ENCODE measurements at regions not wholly inside any gene's neighbourhood (a gene's known extent, or its start where the extent isn't known, plus 50 kb on each side); places are given as distances from the start of the nearest gene placed in this dataset.

DNA sequence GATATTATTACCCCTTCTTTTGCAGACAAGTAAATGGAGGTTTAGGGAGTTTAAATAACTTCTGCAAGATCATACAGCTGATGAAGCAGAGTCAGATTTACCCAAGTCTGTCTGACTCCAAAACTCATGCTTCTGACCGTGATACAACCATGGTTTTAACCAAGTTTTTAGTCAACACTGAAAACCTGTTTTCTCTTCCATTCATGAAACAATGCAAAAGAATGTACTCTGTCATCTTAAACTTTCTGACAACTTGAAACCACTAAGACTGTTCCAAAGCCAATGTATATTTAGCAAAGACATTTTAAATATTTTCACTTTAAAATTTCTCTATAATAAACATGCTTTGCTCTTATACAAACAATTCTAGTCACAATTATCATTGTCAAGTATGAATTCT, 77.0 kb upstream of the RBMS3 start:
- TF ChIP-seq ETV6 (conservative IDR thresholded peaks at IDR 0.05 in 1 of 2, IDR thresholded peaks at IDR 0.05 in 1 of 2; ENCODE audit: borderline replicate concordance in 1 of 2, low read depth in 1 of 2) = no peak
- TF ChIP-seq, protein P1, sequence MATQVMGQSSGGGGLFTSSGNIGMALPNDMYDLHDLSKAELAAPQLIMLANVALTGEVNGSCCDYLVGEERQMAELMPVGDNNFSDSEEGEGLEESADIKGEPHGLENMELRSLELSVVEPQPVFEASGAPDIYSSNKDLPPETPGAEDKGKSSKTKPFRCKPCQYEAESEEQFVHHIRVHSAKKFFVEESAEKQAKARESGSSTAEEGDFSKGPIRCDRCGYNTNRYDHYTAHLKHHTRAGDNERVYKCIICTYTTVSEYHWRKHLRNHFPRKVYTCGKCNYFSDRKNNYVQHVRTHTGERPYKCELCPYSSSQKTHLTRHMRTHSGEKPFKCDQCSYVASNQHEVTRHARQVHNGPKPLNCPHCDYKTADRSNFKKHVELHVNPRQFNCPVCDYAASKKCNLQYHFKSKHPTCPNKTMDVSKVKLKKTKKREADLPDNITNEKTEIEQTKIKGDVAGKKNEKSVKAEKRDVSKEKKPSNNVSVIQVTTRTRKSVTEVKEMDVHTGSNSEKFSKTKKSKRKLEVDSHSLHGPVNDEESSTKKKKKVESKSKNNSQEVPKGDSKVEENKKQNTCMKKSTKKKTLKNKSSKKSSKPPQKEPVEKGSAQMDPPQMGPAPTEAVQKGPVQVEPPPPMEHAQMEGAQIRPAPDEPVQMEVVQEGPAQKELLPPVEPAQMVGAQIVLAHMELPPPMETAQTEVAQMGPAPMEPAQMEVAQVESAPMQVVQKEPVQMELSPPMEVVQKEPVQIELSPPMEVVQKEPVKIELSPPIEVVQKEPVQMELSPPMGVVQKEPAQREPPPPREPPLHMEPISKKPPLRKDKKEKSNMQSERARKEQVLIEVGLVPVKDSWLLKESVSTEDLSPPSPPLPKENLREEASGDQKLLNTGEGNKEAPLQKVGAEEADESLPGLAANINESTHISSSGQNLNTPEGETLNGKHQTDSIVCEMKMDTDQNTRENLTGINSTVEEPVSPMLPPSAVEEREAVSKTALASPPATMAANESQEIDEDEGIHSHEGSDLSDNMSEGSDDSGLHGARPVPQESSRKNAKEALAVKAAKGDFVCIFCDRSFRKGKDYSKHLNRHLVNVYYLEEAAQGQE (IDR thresholded peaks at IDR 0.05; ENCODE audit: low read depth, low read length) = no peak
- no peak for TF ChIP-seq POLR2AphosphoS5 (IDR thresholded peaks at IDR 0.05; ENCODE audit: low read length)
- TF ChIP-seq JUND (IDR thresholded peaks at IDR 0.05; ENCODE audit: low read depth, low read length) = no peak
- TF ChIP-seq, protein P2, sequence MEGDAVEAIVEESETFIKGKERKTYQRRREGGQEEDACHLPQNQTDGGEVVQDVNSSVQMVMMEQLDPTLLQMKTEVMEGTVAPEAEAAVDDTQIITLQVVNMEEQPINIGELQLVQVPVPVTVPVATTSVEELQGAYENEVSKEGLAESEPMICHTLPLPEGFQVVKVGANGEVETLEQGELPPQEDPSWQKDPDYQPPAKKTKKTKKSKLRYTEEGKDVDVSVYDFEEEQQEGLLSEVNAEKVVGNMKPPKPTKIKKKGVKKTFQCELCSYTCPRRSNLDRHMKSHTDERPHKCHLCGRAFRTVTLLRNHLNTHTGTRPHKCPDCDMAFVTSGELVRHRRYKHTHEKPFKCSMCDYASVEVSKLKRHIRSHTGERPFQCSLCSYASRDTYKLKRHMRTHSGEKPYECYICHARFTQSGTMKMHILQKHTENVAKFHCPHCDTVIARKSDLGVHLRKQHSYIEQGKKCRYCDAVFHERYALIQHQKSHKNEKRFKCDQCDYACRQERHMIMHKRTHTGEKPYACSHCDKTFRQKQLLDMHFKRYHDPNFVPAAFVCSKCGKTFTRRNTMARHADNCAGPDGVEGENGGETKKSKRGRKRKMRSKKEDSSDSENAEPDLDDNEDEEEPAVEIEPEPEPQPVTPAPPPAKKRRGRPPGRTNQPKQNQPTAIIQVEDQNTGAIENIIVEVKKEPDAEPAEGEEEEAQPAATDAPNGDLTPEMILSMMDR (IDR thresholded peaks at IDR 0.05 in 2 of 3, conservative IDR thresholded peaks at IDR 0.05 in 1 of 3; ENCODE audit: control insufficient read depth in 2 of 3, extremely low read depth in 1 of 3, insufficient read depth in 1 of 3, low read depth in 3 of 3, low read length in 3 of 3) = no peak
- TF ChIP-seq ZNF24 (IDR thresholded peaks at IDR 0.05) = no peak
- no peak for TF ChIP-seq BACH1 (IDR thresholded peaks at IDR 0.05; ENCODE audit: borderline replicate concordance)
- TF ChIP-seq POLR2A (IDR thresholded peaks at IDR 0.05; ENCODE audit: low read depth, low read length) = no peak
- TF ChIP-seq, protein P3, sequence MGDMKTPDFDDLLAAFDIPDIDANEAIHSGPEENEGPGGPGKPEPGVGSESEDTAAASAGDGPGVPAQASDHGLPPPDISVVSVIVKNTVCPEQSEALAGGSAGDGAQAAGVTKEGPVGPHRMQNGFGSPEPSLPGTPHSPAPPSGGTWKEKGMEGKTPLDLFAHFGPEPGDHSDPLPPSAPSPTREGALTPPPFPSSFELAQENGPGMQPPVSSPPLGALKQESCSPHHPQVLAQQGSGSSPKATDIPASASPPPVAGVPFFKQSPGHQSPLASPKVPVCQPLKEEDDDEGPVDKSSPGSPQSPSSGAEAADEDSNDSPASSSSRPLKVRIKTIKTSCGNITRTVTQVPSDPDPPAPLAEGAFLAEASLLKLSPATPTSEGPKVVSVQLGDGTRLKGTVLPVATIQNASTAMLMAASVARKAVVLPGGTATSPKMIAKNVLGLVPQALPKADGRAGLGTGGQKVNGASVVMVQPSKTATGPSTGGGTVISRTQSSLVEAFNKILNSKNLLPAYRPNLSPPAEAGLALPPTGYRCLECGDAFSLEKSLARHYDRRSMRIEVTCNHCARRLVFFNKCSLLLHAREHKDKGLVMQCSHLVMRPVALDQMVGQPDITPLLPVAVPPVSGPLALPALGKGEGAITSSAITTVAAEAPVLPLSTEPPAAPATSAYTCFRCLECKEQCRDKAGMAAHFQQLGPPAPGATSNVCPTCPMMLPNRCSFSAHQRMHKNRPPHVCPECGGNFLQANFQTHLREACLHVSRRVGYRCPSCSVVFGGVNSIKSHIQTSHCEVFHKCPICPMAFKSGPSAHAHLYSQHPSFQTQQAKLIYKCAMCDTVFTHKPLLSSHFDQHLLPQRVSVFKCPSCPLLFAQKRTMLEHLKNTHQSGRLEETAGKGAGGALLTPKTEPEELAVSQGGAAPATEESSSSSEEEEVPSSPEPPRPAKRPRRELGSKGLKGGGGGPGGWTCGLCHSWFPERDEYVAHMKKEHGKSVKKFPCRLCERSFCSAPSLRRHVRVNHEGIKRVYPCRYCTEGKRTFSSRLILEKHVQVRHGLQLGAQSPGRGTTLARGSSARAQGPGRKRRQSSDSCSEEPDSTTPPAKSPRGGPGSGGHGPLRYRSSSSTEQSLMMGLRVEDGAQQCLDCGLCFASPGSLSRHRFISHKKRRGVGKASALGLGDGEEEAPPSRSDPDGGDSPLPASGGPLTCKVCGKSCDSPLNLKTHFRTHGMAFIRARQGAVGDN (IDR thresholded peaks at IDR 0.05) = no peak
- TF ChIP-seq ZSCAN29 (IDR thresholded peaks at IDR 0.05) = no peak
- TF ChIP-seq SMC3 (IDR thresholded peaks at IDR 0.05; ENCODE audit: borderline replicate concordance, low read length) = no peak
- TF ChIP-seq, protein P4, sequence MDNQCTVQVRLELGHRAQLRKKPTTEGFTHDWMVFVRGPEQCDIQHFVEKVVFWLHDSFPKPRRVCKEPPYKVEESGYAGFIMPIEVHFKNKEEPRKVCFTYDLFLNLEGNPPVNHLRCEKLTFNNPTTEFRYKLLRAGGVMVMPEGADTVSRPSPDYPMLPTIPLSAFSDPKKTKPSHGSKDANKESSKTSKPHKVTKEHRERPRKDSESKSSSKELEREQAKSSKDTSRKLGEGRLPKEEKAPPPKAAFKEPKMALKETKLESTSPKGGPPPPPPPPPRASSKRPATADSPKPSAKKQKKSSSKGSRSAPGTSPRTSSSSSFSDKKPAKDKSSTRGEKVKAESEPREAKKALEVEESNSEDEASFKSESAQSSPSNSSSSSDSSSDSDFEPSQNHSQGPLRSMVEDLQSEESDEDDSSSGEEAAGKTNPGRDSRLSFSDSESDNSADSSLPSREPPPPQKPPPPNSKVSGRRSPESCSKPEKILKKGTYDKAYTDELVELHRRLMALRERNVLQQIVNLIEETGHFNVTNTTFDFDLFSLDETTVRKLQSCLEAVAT (IDR thresholded peaks at IDR 0.05) = no peak
- TF ChIP-seq BRCA1 (IDR thresholded peaks at IDR 0.05; ENCODE audit: low read depth, low read length) = no peak

Data from GM12878 (cell line).